ENCODE measurements at regions not wholly inside any gene's neighbourhood (a gene's known extent, or its start where the extent isn't known, plus 50 kb on each side); places are given as distances from the start of the nearest gene placed in this dataset.

DNA sequence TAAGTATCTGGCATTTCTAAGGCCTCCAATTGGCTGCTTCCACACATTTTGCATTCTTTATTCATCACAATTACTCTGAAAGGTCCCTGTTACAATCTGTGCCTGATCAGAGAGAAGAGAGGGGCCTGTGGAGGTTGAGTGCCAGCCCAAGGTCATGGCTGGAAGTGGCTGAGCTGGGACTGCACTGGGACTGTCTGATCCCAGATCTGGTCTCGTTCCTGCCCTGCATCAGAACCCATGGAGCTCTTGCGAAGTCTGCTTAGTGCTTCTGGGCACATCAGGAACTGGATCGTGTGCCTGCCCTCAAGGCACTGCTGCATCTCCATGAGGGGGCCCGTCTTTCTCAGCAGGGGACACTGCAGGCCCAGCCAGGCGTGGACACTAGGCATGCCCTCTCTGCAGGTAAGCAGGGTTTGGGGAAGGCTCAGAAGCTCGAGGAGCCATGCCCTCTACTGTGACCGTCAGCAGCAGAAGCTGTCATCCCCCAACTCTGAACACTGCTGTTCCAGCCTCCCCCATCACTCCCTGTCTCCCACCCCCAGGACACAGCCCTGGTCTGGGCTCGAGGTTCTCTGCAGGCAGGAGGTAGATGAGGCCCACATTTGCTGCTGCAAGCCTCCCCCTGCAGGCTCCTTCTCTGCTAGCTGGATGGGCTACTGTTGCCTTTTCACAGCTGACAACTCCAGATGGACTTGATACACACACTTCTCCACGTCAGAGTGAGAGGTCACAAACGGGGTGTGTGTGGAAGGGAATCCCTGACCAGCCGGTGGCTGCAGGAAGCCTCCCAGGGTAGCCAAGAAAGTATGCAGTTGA lies 96.5 kb upstream of the PRR23E start:
- no peak for TF ChIP-seq EZH2 (IDR thresholded peaks at IDR 0.05; ENCODE audit: borderline replicate concordance, low read depth, low read length, severe bottlenecking)
- TF ChIP-seq, protein P1, sequence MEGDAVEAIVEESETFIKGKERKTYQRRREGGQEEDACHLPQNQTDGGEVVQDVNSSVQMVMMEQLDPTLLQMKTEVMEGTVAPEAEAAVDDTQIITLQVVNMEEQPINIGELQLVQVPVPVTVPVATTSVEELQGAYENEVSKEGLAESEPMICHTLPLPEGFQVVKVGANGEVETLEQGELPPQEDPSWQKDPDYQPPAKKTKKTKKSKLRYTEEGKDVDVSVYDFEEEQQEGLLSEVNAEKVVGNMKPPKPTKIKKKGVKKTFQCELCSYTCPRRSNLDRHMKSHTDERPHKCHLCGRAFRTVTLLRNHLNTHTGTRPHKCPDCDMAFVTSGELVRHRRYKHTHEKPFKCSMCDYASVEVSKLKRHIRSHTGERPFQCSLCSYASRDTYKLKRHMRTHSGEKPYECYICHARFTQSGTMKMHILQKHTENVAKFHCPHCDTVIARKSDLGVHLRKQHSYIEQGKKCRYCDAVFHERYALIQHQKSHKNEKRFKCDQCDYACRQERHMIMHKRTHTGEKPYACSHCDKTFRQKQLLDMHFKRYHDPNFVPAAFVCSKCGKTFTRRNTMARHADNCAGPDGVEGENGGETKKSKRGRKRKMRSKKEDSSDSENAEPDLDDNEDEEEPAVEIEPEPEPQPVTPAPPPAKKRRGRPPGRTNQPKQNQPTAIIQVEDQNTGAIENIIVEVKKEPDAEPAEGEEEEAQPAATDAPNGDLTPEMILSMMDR (IDR thresholded peaks at IDR 0.05; ENCODE audit: borderline replicate concordance, extremely low read depth, low read length, poor library complexity, severe bottlenecking) = no peak
